NCI-H526 (cell line): ENCODE measurements at regions not wholly inside any gene's neighbourhood (a gene's known extent, or its start where the extent isn't known, plus 50 kb on each side); places are given as distances from the start of the nearest gene placed in this dataset.
A peak's percentile ranks its signal among the peaks of the same experiment; 100 is the strongest.
"Not testable (repeated sequence)": the region's sequence is repeated elsewhere in the genome, so short reads cannot be mapped to it uniquely, and the experiment has no call there.

Experiments used
- DNase-seq, 2 experiments: peaks; one replicate each; lab custom pipeline; 2025; lab: John Stamatoyannopoulos, UW

DNA sequence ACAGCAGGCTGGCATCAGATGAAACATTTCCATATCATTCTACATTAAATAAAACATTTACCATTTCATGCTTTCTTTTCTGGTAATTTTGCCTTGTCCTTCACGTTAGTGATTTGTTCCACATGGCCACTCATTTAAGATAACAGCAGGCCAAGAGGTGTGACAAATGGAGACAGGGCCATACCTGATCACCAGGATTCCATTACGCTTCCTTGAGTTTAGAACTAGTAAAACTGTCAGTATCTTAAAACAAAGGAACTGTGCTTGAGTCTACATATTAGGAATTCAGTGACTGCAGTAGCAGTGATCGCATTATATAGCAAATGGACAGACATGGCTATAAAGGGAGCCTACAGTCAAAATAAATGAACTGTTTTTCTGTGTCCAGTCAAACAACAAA, 155.1 kb upstream of the FSHR start:
- DNase-seq = no peak

DNA sequence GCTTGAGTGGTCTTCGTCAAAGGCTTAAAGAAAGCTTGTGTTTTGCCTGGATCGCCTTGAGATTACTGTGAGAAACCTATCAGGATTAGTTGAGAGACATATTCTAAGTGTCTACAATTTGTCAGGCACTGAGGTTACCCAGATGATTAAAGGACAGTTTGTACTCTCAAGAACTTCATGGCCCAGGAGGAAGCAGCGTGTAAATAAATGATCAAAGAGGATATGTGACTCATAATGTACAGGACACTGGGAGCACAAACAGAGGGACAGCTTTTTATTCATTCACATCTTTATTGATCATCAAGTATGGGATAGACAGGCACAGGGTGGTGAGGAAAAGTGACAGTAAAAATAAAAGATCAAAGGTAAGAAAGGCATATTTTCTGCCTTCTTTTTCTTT, 152.6 kb upstream of the FSHR start:
- no peak for DNase-seq

DNA sequence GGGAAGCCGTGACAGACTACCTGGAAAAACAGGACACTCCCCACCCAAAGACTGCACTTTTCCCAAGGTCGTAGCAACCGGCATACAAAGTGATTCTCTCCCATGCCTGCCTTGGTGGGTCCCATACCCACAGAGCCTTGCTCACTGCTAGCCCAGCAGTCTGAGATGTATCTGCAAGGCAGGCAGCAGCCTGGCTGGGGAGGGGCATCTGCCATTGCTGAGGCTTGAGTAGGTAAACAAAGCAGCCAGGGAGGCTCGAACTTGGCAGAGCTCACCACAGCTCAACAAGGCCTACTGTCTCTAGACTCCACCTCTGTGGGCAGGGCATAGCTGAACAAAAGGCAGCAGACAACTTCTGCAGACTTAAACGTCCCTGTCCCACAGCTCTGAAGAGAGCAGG, 144.4 kb upstream of the FSHR start:
- DNase-seq = not testable (repeated sequence)

DNA sequence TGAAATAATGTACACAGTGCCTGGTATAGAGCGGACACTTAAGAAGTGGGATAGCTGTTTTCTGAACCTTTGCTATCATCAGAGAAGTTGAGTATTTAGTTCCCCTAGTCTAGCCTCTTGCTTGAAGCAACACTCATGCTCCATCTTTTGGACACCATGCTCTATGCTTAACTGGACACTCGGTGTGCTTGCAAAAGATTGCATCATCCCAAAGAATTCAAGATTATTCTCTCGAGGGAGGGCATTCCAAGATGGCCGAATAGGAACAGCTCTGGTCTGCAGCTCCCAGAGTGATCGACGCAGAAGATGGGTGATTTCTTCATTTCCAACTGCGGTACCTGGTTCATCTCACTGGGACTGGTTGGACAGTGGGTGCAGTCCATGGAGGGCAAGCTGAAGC, 143.9 kb upstream of the FSHR start:
- no peak for DNase-seq

DNA sequence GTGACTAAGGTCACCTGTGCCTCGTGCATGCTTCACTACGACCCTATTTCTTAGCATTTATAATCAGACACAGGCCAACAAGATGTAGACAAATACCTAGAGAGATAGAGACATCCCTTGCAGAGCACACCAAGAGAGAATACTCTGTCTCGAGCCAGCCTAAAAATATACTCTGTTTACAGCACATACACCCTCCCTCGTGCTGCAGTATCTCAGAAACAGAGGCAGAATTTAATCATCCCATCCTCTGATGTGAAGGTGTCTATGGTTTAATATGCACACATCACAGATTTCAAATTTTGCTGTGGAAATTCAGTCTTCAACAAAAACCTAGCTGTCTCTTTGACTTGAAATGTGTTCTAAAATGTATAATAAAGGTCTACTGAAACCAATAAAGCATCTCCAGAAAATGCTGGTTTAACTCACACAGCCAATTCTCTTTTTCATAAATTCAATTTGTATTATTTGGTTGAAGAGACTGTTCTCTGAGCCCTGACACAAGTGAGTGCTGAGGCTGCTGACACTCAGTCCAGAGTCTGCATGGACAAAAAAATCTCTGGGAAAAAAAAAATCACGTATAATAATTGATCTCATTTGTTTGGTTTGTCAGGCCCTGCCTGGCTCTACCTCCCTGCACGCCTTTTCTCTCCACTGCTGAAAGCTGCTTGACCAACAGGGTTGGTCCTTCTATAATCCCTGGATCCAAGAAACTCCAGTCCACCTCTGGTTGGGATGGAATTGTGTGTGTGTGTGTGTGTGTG, 142.0 kb upstream of the FSHR start:
- no peak for DNase-seq

DNA sequence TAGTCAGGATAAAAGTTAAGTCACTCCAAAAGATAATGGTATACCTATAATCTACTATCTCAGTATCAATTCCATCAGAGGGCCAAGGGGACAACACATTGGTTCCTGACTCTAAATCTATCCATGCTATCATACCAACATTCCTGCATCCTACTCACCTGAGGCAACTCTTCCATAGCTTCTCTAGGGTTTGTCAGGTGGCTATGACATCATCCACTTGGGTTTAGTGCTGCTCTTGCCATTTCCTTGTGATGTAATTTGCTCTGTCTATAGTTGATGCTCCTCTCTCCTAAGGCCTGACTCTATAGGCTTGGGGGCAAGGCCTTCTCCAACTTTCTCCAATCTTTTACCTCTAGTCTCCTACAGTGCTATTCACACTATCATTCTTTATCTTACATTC, 139.9 kb upstream of the FSHR start:
- no peak for DNase-seq

DNA sequence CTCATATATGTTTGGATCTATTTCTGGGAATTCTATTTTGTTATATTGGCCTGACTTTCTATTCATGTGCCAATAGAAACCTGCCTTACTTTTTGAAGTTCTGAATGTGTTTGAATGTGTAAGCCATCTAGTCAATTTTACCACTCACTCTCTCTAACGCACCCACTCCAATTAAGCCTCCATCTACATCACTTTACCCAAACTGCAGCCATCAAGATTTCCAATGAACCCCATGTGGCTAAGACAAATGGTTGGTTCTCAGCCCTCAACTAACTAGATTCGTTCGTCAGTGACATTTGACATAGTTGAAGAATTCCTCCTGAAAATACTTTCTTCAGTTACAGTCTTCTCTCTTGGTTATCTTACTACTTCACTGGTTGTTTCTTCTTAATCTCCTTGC, 137.3 kb upstream of the FSHR start:
- no peak for DNase-seq

DNA sequence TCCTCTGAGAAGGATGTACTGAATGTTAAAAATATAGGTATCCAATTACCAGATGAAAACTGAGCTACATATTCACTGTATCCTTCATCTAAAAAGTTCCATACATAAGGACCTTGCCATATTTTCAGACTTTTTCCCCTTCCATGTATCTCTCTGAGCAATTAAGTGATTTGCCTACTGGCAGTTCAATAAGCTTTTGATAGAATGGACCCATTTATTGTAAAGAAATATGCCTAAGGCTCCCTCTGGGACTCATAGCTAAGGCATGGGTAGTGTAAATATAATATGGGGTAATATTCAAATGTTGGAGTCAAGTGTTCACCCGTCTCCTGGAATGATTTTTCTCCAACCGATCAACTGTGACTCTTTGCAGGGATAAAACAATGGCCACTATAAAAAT, 135.4 kb upstream of the FSHR start:
- peak; percentile 26 to 43 for DNase-seq

DNA sequence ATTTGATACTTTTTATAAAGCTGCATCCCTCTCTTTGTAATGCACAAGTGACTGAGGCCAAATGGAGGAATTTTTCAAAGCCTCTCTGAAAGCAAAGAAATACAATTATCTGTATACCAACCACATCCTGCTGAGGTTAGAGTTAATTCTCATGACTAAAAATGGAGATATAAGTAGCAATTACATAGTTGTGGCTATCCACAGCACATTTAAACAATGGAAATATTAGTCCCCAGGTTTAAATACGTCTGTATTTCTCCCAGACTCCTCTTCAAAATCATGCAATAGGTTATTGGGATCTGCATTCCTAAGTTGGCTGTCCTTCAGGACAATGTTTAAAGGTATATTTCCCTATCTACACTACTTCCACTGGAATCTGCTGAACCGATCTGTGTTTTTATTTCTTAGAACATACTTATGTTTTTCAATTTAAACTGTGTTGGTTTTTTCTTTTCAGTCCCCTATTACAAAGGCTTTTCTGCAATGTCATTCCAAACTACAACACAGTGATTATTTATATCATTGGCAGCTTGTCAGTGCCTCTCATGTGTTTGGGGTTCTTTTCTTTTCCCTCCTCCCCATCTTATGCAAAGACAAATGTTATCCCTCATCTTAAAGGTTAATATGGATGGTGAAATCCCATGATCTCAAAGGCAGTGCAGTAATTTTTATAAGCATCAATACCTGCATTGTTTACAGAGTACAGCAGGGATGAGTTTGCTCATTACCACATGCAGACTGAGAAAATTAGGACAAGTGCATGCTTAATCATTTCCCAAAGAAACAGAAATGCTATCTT, 134.8 kb upstream of the FSHR start:
- DNase-seq = no peak

DNA sequence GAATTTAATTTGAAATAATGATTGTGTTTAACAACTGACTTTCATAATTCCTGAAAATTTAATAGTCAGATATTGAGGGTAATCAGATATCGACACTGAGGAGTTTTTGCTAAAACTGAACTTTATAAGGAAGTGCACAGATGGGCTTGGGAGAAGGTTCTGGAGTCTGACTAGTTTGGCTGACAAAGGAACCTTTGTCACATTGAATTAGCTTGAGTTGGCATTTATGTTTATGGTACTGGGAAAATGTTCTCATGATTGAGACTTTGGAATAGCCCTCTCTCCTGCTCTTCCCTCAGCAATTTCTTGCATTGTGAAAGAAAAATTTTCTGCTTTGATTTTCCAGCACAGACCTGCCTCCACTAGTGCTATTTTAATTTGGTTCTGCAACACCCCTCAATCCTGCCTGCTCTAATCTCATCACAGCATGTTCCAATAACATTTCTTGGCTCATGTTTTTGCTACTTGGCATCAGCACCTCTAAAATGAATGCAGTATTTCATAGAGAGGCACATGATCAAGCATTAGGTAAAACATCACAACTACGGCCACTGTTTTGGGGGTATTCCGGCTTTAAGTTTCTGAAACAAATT, 133.9 kb upstream of the FSHR start:
- no peak for DNase-seq

DNA sequence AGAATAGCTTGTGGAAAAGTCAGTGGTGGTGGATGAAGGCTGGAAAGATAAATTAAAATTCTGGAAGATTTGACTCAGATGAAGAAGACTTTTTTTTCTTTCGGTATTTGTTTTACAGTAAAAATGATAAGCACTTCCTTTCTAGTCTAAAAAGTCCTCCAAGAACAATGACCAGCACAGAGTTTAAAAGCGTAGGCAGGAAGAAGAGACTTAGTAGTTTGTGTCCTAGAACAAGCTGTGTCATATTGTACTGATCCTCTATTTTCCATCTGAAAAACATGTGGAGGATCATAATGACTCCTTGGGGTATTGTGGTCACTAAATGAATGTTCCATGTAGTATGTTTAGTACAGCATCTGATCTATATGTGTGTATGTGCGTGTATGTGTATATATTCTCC, 132.4 kb upstream of the FSHR start:
- no peak for DNase-seq

DNA sequence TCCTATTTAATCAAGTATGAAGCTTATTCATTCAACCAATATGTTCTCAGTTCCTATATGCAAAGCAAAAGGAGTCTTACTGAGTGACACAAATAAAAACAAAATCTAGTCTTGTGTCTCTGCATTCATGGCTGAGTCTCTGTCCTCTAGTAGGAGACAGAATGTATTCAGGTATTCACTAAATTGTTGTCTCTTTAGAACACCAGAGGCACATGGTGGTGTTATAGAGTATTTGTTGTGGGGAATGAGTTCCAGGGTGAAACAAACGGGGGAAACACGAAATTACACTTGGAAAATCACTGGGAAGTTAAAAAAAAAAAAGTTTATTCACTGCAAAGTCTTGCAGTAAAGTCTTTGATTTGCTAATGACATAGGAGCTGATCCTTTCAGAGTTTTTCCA, 131.7 kb upstream of the FSHR start:
- no peak for DNase-seq

DNA sequence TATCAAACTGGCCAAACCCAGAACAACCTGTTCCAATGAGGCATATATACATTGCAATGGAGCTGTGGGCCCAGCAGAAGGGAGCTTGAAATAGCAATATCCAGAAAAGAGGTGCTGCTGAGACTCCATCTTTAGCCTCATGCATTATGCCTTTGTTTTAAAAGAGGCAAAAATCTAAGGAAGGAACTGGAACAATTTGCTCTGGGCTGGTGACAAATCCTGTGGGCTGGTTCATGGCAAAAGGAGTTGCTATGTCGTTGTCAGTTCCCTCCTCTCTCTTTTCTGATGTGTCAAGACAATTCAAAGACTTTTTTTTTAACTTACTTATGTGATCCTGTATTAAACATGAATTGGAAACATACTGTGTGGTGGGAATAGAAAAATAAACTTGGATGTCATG, 124.2 kb upstream of the FSHR start:
- no peak for DNase-seq

DNA sequence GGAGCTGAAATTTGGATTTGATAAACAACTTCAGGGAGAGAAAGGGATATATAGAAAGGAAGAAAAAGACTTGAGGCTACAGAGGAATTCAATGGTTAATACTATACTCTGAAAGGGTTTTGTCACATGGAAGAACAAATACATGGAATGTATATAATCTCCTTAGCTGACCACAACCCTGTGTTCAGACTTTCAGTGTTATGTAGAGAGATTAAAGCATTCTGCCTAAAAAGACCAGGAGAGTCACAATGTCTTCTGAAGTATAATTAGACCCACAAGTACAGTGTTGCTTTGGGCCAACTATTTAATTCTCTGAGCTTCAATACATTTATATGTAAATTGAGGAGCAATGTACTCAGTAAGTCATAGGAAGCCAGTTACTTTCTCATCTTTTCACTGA, 123.8 kb upstream of the FSHR start:
- no peak for DNase-seq

DNA sequence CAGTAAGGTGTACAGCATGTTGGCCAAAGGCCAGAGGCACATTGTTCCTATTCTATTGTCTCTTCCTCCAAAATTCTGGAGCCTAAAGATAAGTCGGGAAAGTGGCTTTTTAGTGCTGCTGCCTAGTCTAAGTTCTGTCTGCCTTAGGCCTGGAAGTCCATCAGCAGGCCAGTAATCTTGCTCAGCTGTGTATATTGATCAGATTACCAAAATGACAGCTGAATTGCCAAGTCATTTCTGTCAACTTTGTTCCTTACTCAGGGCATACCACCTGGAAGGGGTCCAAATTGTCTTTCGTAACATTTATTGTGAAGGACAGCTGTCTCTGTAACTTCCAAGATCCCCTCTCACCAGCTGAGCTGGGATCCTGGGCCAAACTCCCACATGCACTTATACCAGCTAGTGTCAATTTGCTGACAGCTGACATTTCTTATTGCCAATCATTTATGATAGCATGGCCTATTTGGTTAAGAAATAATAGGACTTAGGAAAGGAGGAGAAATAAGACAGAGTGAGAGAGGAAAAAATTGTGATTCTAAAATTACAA, 116.8 kb upstream of the FSHR start:
- DNase-seq = no peak

DNA sequence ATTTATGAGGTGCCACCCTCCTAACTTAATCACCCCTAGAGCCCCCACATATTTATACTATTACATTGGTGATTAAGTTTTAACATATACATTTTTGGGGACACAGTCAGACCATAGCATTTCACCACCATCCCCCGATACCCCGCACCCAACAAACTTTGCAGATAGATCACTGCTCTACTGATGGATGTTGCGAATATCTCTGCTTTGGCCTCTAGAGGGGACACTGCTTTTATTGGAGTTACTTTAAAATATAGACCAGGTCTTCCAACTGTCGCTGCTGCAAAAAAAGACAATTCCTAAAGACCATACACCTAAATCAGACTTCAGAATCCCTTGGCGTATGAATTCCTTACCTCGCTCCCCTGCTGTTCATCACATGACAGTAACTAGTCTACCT, 115.8 kb upstream of the FSHR start:
- no peak for DNase-seq

DNA sequence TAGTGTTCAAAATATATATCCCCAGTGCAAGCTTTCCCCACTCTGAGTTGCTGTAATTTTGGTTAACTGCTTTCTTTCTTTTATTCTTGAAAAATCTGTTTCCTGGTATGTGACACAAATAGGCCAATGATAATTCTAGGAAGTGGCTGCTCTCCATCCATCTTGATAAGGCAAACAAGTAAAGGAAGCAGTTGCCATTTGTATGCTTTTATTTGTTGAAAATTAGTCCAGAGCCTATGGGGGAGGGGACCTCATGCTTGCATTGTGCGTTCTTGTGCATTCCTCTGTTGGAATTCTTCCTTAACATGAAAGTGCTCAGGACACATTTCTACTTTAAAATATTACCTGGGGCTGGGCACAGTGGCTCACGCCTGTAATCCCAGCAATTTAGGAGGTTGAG, 111.2 kb upstream of the FSHR start:
- no peak for DNase-seq

DNA sequence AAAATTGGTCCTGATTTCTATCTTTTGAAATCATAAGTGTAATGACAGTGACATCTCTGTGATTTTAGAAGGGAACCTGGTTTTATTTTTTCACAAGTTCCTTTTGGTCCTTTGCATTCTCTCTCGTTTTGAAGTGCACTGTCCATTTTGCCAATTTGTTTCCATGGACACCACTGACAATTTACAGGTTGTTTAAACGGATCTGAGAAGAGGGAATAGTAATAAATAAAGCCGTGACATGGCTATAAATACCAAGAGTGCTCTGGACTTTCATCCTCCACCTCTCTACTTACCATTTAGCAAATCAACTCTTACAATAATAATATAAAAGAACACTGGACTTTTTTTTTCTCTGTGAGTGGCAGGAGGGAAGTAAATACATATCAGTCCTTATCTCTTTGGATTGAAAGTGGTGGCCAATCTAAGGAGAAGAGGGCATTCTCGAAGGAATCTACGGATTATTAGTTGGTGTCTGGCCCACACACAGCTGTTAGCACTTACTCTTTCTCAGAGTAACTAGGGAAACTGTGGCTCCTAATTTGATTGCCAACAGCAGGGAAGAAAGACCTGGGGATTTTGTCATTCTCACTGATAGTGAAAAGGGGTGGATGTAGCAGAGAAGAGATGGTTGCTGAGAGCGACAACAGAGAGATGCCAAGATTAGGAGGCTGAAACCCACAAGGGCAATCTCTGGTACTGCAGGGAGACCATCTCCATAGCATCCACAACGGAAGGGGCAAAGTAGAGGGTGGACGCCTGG, 108.7 kb upstream of the FSHR start:
- no peak for DNase-seq

DNA sequence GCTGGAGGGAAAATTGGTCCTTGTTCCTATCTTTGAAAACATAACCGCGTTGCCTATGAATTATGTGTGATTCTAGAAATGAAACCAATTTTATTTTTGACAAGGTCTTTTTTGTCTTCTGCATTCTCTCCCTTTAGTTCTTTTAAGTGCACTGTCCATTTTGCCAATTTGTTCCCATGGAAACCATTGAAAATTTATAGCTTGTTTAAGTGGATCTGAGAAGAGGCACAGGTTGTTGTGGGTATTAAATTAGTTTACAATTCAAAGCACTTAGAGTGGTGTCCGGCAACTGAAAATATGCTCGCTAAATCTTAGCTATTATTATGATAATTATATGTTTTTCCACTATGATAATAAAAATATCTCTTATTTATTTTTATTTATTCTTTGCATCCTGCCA, 107.5 kb upstream of the FSHR start:
- DNase-seq = no peak

DNA sequence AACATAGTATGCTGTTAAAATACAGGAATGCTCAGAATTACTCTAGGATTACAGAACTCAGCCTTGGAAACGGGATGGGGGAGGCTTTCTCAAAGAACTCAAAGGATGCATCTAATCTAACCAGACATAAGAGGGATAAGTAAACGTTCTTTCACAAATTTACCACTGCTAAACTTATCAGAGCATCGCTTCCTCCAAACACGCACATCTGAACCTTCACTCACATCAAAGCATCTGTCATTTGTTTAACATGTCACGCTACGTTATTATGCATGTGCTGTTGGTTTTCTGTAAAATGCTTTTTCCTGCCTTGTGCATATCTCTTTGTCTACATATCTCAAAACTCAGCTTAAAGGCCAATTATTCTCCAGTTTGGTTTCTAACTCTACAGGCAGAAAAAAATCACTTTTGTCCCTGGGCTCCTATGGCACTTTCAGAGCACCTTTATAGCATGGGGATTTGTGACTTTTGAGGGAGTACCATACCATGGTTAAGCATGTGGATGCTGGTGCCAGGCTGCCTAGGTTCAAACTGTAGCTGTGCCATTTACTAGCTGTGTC, 106.7 kb upstream of the FSHR start:
- no peak for DNase-seq

DNA sequence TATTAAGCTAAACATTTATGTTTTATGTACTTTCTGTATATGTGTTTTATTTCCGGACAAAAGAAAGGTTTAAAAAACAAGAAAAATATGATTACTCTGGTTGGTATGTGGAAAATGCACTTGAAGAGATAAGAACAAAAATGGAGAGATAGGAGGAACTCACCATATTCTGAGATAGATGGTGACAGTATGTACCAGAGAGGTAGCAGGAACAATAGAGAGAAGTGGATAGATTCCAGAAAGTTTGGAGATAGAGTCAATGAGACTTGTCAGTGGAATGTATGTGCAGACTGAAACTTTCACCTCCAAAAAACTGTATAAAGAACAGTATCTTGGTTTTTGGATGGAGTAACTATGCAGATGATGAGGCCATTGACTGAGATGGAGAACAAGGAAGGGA, 105.6 kb upstream of the FSHR start:
- DNase-seq = no peak

DNA sequence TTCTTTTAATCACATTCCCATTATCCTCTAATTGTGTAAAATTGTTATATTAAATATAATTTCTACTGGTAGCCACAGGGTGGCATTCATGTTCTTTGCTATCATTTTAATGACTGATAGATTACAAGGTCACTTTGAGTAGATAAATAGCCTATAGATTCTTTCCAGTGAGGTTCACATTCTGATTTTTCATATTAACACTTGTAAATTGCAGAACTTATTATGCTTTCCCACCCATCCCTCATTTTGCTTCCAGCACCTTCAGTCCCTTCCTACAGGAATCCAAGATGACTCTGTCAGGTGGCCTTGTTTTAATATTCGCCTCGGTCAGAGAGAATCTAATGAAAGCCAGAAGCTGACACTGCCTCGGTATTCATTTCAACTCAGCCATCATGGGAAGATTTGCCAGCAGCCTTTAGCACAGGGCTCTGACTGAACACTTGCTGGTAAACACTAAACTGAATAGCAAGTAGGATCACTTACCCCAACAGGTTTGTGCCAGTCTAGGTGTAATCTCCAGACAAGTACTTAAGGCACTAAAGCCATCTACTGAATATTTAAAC, 101.2 kb upstream of the FSHR start:
- peak in 1 of 2 experiments; percentile 25 for DNase-seq
